GM12875 (cell line): ENCODE measurements at regions not wholly inside any gene's neighbourhood (a gene's known extent, or its start where the extent isn't known, plus 50 kb on each side); places are given as distances from the start of the nearest gene placed in this dataset.

Experiments
- H3K4me3 ChIP-seq: one replicate; pipeline ENCODE4 v1.5.1; 2011; ENCODE audit warnings: low read depth, low read length, control low read depth
- TF ChIP-seq, protein P1 (sequence below): IDR thresholded peaks from 2 replicates; pipeline ENCODE4 v1.5.1; 2011; ENCODE audit warnings: low read depth, mild to moderate bottlenecking, control low read depth, inconsistent platforms, low read length, moderate library complexity, borderline replicate concordance; ENCODE audit not compliant: insufficient read depth

DNA sequence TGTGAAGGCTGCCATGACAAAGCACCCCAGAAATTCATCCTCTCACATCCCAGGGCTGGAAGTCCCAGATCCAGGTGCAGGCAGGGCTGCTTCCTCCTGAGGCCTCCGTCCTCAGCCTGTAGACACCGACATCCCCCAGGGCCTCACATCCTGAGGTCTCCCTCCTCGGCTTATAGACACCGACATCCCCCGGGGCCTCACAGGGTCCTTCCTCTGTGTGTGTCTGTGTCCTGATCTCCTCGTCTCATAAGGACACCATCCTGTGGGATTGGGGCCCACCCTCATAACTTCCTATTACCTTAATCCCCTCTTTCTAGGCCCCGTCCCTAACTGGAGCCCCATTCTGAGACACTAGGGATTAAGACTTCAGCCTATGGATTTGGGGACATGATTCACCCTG, 92.0 kb upstream of the SNTG2 start:
- TF ChIP-seq, protein P1, sequence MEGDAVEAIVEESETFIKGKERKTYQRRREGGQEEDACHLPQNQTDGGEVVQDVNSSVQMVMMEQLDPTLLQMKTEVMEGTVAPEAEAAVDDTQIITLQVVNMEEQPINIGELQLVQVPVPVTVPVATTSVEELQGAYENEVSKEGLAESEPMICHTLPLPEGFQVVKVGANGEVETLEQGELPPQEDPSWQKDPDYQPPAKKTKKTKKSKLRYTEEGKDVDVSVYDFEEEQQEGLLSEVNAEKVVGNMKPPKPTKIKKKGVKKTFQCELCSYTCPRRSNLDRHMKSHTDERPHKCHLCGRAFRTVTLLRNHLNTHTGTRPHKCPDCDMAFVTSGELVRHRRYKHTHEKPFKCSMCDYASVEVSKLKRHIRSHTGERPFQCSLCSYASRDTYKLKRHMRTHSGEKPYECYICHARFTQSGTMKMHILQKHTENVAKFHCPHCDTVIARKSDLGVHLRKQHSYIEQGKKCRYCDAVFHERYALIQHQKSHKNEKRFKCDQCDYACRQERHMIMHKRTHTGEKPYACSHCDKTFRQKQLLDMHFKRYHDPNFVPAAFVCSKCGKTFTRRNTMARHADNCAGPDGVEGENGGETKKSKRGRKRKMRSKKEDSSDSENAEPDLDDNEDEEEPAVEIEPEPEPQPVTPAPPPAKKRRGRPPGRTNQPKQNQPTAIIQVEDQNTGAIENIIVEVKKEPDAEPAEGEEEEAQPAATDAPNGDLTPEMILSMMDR = no peak
- no peak overlapping the region for H3K4me3 ChIP-seq

DNA sequence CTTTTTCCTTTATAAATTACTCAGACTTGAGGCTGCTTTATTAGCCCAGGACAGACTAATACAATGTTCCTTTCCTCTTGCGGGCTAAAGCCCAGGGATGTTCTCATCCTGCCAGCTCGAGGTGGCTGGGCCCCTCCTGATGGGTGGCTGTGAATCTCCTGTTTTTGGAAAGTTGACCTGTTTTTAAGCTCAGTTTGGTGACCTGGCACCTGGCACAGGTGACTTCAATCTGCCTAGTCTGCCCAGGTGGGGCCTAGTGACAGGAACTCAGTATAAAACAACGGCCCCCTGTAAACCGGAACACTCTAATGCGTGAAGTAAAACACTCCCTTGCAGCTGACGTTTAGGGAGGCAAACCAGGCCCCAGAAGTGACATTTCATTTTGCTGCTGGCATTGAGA, 92.7 kb upstream of the SNTG2 start:
- H3K4me3 ChIP-seq = no peak overlapping the region
- TF ChIP-seq, protein P1 = no peak

DNA sequence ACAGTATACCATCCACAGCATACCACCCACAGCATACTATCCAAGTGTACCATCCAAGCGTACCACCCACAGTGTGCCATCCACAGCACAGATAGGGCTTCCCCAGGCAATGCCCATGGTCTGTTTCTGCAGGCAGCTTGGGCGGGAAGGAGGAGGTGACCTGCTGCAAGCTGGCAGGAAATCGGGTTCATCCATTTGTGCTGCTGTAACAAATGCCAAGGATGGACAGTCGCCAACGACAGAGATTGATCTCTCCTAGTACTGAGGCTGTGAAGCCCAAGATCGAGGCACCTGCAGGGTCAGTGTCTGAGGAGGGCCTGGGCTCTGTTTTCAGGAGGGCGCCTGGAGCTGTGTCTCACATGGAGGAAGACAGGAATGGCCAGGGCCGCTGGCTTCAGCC, 93.6 kb upstream of the SNTG2 start:
- no peak overlapping the region for H3K4me3 ChIP-seq
- TF ChIP-seq, protein P1 = no peak

DNA sequence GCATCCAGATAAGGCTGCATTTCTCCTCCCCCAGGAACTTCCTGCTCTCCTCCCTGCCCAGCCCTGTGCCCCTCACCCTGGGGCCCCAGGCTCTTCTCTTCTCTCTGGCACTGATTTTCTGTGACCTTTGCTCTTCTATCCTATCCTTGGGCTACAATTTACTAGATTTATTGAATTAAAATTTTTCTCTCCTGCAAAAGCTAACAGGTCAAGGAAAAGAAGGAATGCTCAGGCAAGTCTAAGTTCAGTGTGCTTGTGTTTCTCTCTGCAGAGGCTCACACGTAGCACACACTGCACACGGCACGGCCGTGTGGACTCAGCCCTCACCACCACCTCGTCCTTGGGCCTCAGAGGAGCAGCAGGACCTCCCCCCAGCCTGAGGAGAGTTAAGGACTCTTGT, 94.2 kb upstream of the SNTG2 start:
- TF ChIP-seq, protein P1 = no peak
- H3K4me3 ChIP-seq = no peak overlapping the region

DNA sequence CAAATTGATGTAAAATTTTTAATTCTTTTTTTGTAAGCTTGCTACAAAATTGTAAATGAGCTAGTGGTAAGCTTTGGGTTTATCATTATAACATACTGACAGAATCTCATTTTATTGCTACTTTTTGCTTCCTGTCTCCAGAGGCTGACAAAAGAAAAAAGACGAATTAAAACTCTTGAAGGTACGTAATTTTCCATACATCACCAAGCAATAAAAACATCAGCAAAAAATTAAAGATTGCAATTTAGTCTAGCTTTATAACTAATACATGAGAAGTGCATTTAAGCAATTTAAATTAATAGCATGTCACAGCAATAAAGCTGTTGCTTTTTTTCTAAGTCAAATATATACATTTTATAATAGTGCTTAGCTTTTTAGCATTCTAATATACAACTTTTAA, 94.6 kb upstream of the SNTG2 start:
- TF ChIP-seq, protein P1 = no peak
- no peak overlapping the region for H3K4me3 ChIP-seq

DNA sequence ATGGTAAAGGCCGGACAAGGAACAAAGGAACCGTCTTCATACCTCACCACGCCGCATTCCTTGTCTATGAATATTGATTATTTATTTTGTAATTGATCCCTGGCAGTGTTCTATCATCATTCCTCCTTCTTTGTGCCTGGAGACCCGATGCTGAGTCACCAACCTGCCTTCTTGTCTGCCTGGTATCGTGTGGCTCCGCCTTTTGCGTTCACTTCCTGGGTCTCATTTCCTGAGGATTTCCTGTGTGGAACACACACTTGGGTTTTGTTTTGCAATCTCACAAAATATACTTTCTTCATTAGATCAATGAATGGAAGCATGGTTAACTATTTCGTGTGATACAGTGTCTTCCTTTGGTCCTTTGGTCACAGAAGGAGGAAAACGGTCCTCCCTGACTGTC, 95.5 kb upstream of the SNTG2 start:
- TF ChIP-seq, protein P1 = no peak
- H3K4me3 ChIP-seq = no peak overlapping the region

DNA sequence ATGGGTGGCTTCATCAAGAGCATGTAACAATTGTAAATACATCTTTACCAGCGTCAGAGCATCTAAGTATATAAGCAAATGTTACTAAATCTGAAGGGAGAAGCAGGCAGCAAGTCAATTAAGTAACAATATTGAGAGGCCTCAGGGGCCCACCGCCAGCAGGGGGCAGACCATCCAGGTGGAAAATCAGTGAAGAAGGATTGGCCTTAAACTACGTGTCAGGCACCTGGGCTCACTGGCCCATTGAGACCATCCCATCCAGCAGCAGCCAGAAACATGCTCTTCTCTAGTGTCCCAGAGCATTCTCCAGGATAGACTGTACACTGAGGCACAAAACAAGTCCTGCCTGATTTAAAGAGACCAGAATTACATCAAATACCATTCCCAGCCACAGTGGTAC, 96.2 kb upstream of the SNTG2 start:
- H3K4me3 ChIP-seq = no peak overlapping the region
- TF ChIP-seq, protein P1 = peak; percentile 67; the same call in 1 of the 2 replicates
